GM12892 (cell line): ENCODE measurements at regions not wholly inside any gene's neighbourhood (a gene's known extent, or its start where the extent isn't known, plus 50 kb on each side); places are given as distances from the start of the nearest gene placed in this dataset.
"Not testable (repeated sequence)": the region's sequence is repeated elsewhere in the genome, so short reads cannot be mapped to it uniquely, and the experiment has no call there.

ENCODE experiments used
- POLR2A ChIP-seq: IDR thresholded peaks from 2 replicates; pipeline ENCODE4 v1.6.1; 2011; ENCODE audit warnings: low read depth, low read length, control low read depth
- POLR2AphosphoS5 ChIP-seq: IDR thresholded peaks from 2 replicates; pipeline ENCODE4 v1.6.1; 2011; ENCODE audit warnings: low read depth, low read length, control low read depth
- TAF1 ChIP-seq: IDR thresholded peaks from 2 replicates; pipeline ENCODE4 v1.6.1; 2011; ENCODE audit warnings: low read depth, mild to moderate bottlenecking, control low read depth, low read length, borderline replicate concordance

- TF ChIP-seq POLR2A, TAF1, POLR2AphosphoS5: not testable (repeated sequence)
Observed at GRCh38 chr4:128644693-128645654, 164.5 kb upstream of the JADE1 start.
